Suppressor macrophage treated with lipopolysaccharide for 1 hour (primary cell): ENCODE measurements at regions not wholly inside any gene's neighbourhood (a gene's known extent, or its start where the extent isn't known, plus 50 kb on each side); places are given as distances from the start of the nearest gene placed in this dataset.
A peak's percentile ranks its signal among the peaks of the same experiment; 100 is the strongest.

ENCODE experiments used
- DNase-seq, 3 donors: peaks; one replicate each; pipeline ENCODE4 v3.0.0-alpha.2; 2020 to 2022

DNA sequence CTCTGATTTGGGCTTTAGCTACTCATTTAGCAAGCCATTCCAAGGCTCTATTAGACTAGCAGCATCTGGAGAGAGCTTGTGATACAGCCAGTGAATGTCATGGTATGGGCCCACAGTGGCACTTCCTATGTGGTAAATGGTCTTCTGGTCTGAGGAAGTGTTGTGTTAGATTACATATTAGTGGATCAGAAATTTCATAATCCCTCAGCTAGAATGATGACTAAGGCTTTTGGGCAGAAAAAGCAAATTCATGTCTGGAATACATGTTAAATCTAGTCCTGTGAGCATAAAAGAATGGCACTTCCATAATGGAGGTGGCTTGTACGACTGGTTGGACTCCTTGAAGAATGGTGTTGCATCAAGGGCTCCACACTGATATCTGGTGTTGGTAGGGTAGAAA lies 436.8 kb upstream of the CWC22 start:
- DNase-seq, result peak in 2 of 3 donors; percentile 33 to 49

DNA sequence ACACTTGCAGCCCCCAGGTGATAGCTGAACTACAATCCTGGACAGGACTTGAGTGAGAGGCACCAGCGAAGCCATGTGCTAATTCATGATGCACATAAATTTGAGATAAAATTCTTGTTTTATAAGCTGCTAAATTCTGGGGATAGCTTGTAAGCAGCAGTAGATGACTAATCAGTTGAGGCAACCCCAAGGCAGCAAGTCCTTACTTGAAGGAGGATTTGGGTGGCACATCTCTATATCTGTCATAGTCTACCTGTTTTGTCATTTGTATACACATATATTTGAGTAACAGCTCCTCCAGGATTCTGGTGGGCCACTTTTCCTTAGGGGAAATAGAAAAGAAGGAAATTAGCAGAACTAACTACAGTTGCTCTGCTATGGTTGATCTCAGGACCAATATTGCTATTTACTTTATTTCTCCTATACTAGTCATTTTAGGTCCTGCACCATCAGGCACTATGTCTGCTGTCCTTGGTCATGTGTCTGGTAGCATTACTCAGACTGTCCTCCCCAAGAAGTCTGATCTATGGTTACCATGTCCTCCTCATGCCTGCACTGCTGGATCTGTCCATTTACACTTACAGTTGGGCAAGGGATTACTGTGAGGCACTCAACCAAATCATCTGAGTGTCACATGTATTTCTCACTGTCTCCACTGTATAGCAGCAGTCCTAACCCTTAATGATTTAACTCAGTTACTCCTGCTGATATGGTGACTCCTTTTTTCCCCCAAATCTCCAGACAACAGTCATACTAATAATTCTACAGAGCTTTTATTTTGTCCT lies 436.0 kb upstream of the CWC22 start:
- no peak for DNase-seq

DNA sequence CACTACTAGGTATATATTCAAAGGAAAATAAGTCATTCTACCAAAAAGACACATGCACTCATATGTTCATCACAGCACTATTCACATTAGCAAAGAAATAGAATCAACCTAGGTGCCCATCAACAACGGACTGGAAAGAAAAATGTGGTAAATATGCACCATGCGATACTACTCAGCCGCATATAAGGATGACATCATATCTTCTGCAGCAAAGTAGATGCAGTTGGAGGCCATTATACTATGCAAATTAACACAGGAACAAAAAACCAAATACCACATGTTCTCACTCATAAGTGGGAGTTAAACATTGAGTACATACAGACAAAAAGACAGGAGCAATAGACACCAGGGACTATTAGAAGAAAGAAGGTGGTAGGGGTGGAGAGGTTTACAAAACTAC lies 412.1 kb upstream of the CWC22 start:
- DNase-seq, result no peak

GRCh38 chr2:180416627-180417026 lies 409.5 kb upstream of the CWC22 start:
- no peak for DNase-seq

DNA sequence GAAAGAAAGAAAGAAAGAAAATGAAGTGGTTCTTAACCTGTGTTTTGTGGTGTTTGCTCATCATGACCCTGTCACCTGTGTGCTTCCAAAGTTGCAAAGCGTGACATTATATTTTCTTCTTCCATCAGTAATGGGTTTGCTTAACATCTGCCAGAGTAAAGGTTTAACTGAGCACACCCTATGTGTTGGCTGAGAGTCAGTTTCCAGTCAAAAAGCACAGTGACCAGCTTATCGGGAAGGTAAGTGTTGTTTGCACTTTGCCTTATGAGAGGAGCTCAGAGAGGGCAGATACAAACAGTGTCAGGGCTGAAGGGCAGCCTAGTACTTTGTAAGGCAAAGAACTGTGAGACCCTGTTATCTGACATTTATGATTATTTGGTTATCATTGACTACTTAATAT lies 406.2 kb upstream of the CWC22 start:
- no peak for DNase-seq

DNA sequence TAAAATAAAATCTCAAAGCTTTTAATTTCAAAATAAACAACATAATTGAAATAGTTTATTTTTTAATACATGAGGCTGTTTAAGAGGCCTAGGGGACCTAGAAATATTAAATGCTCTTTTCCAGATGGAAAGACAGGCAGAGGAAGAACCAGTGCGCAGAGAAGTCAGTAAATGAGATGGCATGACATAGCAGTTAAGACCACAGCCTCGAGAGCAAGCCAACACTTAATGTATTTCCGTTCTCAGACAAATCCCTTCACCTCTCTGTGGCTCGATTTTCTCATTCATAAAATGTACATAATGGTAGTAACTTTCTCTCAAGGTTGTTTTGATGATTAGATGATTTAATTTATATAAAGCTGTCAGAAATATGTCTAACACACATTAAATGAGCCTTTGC lies 405.1 kb upstream of the CWC22 start:
- DNase-seq, result no peak

DNA sequence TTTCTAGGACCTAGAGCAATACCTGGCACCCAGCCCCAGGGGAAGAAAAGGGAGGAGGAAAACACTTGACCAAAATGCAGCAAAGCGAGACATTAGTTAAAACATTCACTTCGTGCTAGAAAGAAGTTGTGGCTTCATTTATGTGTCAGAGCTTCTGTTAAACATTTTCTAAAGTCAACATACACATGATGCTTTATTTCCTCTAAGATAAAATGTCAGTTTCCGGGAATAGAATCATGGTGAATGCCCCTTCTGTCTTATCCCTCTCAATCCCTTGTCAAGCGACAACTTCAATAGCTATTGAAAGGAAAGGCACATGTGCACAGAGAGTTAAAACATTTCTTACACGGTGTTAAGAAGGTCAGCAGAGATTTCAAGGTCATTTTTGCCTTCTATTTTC lies 404.6 kb upstream of the CWC22 start:
- no peak for DNase-seq

DNA sequence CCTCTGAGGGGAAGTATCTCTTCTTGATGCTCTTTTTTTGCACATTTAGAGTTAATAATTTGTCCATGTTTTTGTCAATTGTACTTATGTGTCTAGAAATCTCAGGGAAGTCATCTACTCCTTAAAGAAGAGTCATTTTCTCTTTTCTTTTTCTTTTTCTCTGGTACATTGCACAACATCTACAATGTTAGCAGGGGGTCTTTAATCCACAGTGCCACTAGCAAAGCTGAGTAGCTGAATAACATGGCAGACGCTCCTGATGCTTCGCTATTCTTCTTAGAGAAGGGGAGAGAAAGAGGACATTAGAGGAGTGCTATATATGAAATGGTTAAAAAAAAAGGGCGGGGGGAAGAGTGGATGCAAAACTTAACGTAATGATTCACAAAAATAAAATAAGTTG lies 399.6 kb upstream of the CWC22 start:
- DNase-seq, result no peak

GRCh38 chr2:180405520-180405919 lies 398.4 kb upstream of the CWC22 start:
- DNase-seq, result no peak

GRCh38 chr2:180394305-180394704 lies 387.2 kb upstream of the CWC22 start:
- DNase-seq, result no peak

- DNase-seq, result no peak
These were observed 378.6 kb upstream of the CWC22 start for GRCh38 chr2:180385601-180386201.

GRCh38 chr2:180376066-180376465 lies 369.0 kb upstream of the CWC22 start:
- DNase-seq, result no peak

- DNase-seq, result no peak
These were observed 367.6 kb upstream of the CWC22 start for GRCh38 chr2:180374502-180375281.

DNA sequence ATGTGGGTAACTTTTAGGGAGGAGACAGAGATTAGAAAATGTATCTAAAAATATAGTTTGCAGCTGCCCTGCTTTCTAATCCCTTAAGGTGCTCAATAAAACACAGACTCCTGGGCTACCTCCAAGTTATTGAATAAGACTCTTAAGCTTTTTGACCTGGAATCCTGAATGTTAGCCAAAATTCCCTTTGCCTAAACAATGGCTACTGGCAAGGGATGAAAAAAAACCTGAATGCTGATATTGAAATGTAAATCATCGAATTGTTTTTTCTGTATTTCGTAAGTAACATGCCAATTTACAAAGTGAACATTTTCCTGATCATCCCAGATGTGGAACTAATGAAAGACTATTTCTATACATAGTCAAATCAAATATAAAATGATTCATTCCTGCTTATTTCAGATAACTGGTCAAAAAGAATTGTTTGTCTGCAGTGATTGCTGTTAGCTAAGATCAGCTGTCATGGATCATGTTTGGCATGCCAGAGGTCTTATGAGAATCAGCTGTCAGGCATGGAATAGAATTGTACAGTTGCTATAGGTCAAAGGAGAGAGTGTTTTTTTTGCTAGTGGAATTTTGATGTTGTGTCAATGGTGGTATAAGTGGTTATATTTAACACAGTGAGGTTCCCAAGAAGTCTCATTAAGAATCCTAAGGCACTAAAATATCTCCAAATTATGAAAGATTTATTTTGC lies 363.6 kb upstream of the CWC22 start:
- DNase-seq, result no peak

GRCh38 chr2:180368881-180369280 lies 361.8 kb upstream of the CWC22 start:
- DNase-seq, result no peak

- DNase-seq, result no peak
These were observed 360.7 kb upstream of the CWC22 start for GRCh38 chr2:180367815-180368214.

GRCh38 chr2:180366481-180366880 lies 359.4 kb upstream of the CWC22 start:
- no peak for DNase-seq

DNA sequence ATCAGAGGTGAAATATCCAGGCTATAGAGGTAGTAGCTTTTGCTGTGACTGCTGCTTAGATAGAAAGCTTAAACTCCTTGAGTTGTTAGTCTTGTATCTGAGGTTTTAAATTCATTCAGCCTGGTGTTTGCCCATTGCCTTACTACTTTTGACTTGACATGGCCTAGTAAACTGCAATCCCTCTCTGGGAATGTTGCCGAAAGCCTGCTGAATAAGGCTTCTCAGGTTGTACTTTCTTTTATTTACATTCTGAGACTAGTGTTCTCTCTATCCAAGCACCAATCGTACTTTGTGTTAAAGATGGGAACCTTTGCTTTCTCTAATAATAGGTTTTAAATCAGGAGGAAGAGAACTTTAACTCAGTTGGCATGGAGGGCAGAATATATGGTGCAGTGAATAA lies 357.6 kb upstream of the CWC22 start:
- DNase-seq, result no peak

DNA sequence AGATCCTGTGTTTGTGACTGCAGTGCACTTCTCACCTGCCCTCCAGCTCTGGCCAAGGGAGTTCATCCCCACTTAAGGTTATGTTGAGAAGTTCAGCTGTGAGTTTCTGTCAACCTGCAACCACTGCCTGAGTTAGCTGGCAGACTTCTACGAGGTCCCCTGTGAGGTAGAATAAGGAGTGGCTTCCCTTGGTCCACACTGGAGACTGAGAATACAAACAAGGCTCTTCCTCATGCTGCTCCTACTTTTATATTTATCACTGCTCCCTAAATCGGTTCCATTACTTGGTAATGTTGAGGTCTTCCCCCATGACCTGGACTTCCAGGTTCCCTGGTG lies 353.2 kb upstream of the CWC22 start:
- no peak for DNase-seq

GRCh38 chr2:180359522-180360282 lies 352.6 kb upstream of the CWC22 start:
- no peak for DNase-seq

DNA sequence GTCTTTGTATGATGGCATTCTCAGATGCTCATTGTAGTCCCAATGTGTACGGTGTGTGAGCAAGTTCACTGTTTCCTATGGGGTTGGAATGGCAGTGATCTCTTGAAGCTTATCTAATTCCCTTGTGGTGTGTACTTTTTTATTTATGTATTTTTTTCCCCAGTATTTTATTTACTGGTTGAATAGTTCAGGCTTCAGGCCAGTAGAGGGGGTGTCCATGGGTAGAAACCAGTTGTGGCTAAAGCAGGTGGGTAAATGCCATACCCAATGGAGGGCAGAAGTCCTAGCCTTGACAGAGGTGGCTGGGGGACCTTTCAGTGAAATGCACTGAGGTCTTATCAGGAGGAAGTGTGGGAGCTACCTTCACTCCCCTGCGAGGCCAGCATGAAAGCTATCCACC lies 351.4 kb upstream of the CWC22 start:
- DNase-seq, result no peak

DNA sequence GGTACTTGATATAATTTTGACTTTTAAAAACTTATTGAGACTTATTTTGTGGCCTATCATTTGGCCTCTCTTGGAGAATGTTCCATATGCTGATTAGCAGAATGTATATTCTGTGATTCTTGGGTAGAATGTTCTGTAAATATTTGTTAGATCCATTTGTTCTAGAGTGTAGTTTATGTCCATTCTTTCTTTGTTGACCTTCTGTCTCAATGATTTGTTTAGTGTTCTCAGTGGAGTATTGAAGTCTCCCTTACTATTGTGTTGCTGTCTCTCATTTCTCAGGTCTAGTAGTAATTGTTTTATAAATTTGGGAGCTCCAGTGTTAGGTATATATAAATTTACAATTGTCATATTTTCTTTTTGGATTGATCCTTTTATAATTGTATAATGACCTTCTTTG lies 349.6 kb upstream of the CWC22 start:
- no peak for DNase-seq

DNA sequence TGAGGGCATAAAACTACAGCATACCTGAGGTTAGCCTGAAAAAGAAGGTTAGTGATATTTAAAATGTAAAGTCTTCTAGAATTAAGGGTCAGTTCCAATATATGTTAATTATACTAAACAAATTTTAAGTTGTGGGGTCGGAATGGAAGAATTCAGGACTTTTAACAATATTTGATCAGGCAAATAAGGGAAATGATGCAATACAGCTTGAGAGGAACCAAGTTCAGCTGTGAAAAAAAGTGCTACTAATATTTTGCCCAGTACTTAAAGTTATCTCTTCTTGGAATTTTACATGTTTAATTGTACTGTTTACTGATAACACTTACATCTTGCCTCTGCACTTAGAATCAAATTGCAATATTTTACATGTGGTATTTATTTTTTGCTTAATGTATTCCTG lies 345.5 kb upstream of the CWC22 start:
- no peak for DNase-seq
